PC-3 (cell line): ENCODE measurements at regions not wholly inside any gene's neighbourhood (a gene's known extent, or its start where the extent isn't known, plus 50 kb on each side); places are given as distances from the start of the nearest gene placed in this dataset.

Experiments used
- CTCF ChIP-seq: fragments of 300-600 bp; sonication (generic); conservative IDR thresholded peaks from 2 replicates; pipeline ENCODE4 v1.5.1; 2017; ENCODE audit warnings: antibody characterized with exemption, low read depth, mild to moderate bottlenecking, low read length
- EZH2phosphoT487 ChIP-seq: fragments of 300-600 bp; sonication (generic); IDR thresholded peaks from 2 replicates; pipeline ENCODE4 v1.6.1; 2018; ENCODE audit warnings: mild to moderate bottlenecking, antibody characterized with exemption, low read length, borderline replicate concordance

DNA sequence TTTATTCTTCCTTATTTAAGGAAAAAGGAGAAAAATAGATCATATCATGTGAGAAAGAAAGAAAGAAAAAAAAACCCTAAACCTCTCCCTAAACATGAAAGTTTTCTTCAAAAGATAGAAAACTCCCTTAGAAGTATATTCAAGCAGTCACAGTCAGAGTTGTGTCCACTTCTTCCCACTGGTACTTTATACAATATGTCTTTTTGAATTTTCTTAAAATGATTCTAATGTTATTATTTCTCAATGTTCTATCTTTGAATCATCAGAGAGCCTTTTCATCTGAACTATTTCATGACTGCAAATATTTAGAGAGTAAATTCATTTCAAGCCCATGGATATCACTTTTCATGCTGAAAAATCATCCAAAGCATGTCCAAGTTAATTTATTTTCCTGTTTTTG is 205.2 kb upstream of the SPOPL start:
- TF ChIP-seq CTCF (no peak), EZH2phosphoT487 (no peak)
